ENCODE measurements at regions not wholly inside any gene's neighbourhood (a gene's known extent, or its start where the extent isn't known, plus 50 kb on each side); places are given as distances from the start of the nearest gene placed in this dataset.

- Histone ChIP-seq H3K9me1 (ENCODE audit: control insufficient read depth, extremely low read depth, insufficient read depth, low read length) (no peaks in the 10 kb centered on the region), H3K27ac (ENCODE audit: control insufficient read depth, insufficient read depth, low read length) (no peak overlapping the region), H3K79me2 (ENCODE audit: control insufficient read depth, insufficient read depth, low read length) (no peaks in the 10 kb centered on the region), H3K27me3 (ENCODE audit: control insufficient read depth, extremely low read depth, insufficient read depth, low read length) (no peaks in the 10 kb centered on the region), H3K36me3 (ENCODE audit: control insufficient read depth in 2 of 2, extremely low read depth in 1 of 2, insufficient read depth in 2 of 2, low read length in 2 of 2) (no peaks in the 10 kb centered on the region), H4K20me1 (ENCODE audit: control insufficient read depth, extremely low read depth, insufficient read depth, low read length) (no peaks in the 10 kb centered on the region), H3K4me1 (ENCODE audit: control insufficient read depth, extremely low read depth, insufficient read depth, low read length) (no peaks in the 10 kb centered on the region), H2AFZ (ENCODE audit: control insufficient read depth, low read length) (no peak overlapping the region), H3K9me3 (ENCODE audit: control insufficient read depth, low read depth, low read length) (peaks cover 12% of the 10 kb centered on the region), H3K4me2 (ENCODE audit: control insufficient read depth, extremely low read depth, insufficient read depth, low read depth, low read length) (no peak overlapping the region), H3K9ac (ENCODE audit: control insufficient read depth, extremely low read depth, insufficient read depth, low read length) (no peak overlapping the region), H3K4me3 (ENCODE audit: control insufficient read depth in 2 of 3, extremely low read depth in 1 of 3, insufficient read depth in 2 of 3, low read depth in 1 of 3, low read length in 3 of 3) (no peak overlapping the region)
- no peak for DNase-seq (ENCODE audit: low read depth, low spot score)
- no peak for TF ChIP-seq EZH2 (IDR thresholded peaks at IDR 0.05; ENCODE audit: low read length)
- TF ChIP-seq CTCF (optimal IDR thresholded peaks at IDR 0.05 in 1 of 3, IDR thresholded peaks at IDR 0.05 in 1 of 3, conservative IDR thresholded peaks at IDR 0.05 in 1 of 3; ENCODE audit: extremely low read depth in 1 of 3, insufficient read depth in 2 of 3, low read length in 3 of 3) = peak in 2 of 3 experiments; percentile 12 to 20
- dilution Hi-C loops (cut with MboI; ENCODE audit: extremely low pct_ligation_motif_present, low sequenced_read_pairs) = no loop called here
- FAIRE-seq = no peak
These were observed 515.8 kb downstream of the GALR1 start for GRCh38 chr18:77765468-77765867.

DNA sequence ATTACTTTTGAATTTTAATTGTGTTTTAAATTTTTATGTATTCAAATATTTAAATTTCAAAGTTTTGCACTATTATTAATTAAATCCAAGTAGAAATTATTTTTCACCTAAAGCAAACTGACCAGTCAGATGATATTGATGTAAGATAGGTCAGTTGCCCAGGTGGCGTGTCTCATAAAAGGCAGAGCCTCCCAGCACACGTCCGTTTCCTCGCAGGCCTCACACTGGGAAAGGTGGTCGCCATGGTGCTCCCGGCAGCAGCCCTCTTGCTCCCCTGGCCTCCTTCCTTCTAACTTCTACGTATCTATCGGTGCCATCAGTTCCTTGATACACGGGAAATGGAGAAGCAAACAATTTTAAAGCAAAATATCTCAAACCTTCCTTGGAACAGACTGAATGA lies 516.8 kb downstream of the GALR1 start:
- H3K27me3 ChIP-seq (ENCODE audit: control insufficient read depth, extremely low read depth, insufficient read depth, low read length) = no peaks in the 10 kb centered on the region
- H3K4me2 ChIP-seq (ENCODE audit: control insufficient read depth, extremely low read depth, insufficient read depth, low read depth, low read length) = no peak overlapping the region
- TF ChIP-seq EZH2 (IDR thresholded peaks at IDR 0.05; ENCODE audit: low read length) (no peak), CTCF (optimal IDR thresholded peaks at IDR 0.05 in 1 of 3, IDR thresholded peaks at IDR 0.05 in 1 of 3, conservative IDR thresholded peaks at IDR 0.05 in 1 of 3; ENCODE audit: extremely low read depth in 1 of 3, insufficient read depth in 2 of 3, low read length in 3 of 3) (no peak)
- dilution Hi-C loops (cut with MboI; ENCODE audit: extremely low pct_ligation_motif_present, low sequenced_read_pairs) = no loop called here
- H3K9ac ChIP-seq (ENCODE audit: control insufficient read depth, extremely low read depth, insufficient read depth, low read length) = no peak overlapping the region
- H3K79me2 ChIP-seq (ENCODE audit: control insufficient read depth, insufficient read depth, low read length) = no peaks in the 10 kb centered on the region
- H3K36me3 ChIP-seq (ENCODE audit: control insufficient read depth in 2 of 2, extremely low read depth in 1 of 2, insufficient read depth in 2 of 2, low read length in 2 of 2) = no peaks in the 10 kb centered on the region
- DNase-seq (ENCODE audit: low read depth, low spot score) = no peak
- FAIRE-seq = no peak
- H2AFZ ChIP-seq (ENCODE audit: control insufficient read depth, low read length) = no peak overlapping the region
- H3K9me1 ChIP-seq (ENCODE audit: control insufficient read depth, extremely low read depth, insufficient read depth, low read length) = no peaks in the 10 kb centered on the region
- H4K20me1 ChIP-seq (ENCODE audit: control insufficient read depth, extremely low read depth, insufficient read depth, low read length) = no peaks in the 10 kb centered on the region
- H3K4me3 ChIP-seq (ENCODE audit: control insufficient read depth in 2 of 3, extremely low read depth in 1 of 3, insufficient read depth in 2 of 3, low read depth in 1 of 3, low read length in 3 of 3) = no peak overlapping the region
- H3K27ac ChIP-seq (ENCODE audit: control insufficient read depth, insufficient read depth, low read length) = no peak overlapping the region
- peaks cover 9% of the 10 kb centered on the region for H3K9me3 ChIP-seq (ENCODE audit: control insufficient read depth, low read depth, low read length)
- H3K4me1 ChIP-seq (ENCODE audit: control insufficient read depth, extremely low read depth, insufficient read depth, low read length) = no peaks in the 10 kb centered on the region

Data from keratinocyte (primary cell).